GM12864 (cell line): ENCODE measurements at regions not wholly inside any gene's neighbourhood (a gene's known extent, or its start where the extent isn't known, plus 50 kb on each side); places are given as distances from the start of the nearest gene placed in this dataset.

ENCODE experiments used
- DNase-seq: peaks from one replicate; pipeline ENCODE4 v3.0.0-alpha.2; 2011; ENCODE audit warnings: low read depth
- H3K4me3 ChIP-seq: 2 replicates; pipeline ENCODE4 v1.5.1; 2011; ENCODE audit warnings: mild to moderate bottlenecking, low read depth, low read length, control low read depth
- CTCF ChIP-seq: IDR thresholded peaks from 2 replicates; pipeline ENCODE4 v1.5.1; 2011; ENCODE audit warnings: low read depth, mild to moderate bottlenecking, moderate library complexity, low read length, control low read depth, inconsistent platforms; ENCODE audit errors: missing control alignments

- no peak overlapping the region for H3K4me3 ChIP-seq
- no peak for TF ChIP-seq CTCF
- no peak for DNase-seq
These were observed 441.2 kb downstream of the CENPC start for GRCh38 chr4:67104145-67104544.

- H3K4me3 ChIP-seq: no peak overlapping the region
- no peak for DNase-seq
- TF ChIP-seq CTCF: no peak
These were observed 442.1 kb downstream of the CENPC start for GRCh38 chr4:67103001-67103747.

- no peak overlapping the region for H3K4me3 ChIP-seq
- no peak for DNase-seq
- no peak for TF ChIP-seq CTCF
These were observed 443.7 kb downstream of the CENPC start for GRCh38 chr4:67101612-67102011.

- no peak for TF ChIP-seq CTCF
- no peak for DNase-seq
These were observed 453.0 kb downstream of the CENPC start for GRCh38 chr4:67092351-67092750.

GRCh38 chr4:67091673-67092072, 453.6 kb downstream of the CENPC start:
- H3K4me3 ChIP-seq: no peak overlapping the region
- DNase-seq: no peak
- no peak for TF ChIP-seq CTCF

More at GRCh38 chr4:67092351-67092750, 453.0 kb downstream of the CENPC start:
- no peak overlapping the region for H3K4me3 ChIP-seq

- H3K4me3 ChIP-seq: no peak overlapping the region
- peak; percentile 69 for TF ChIP-seq CTCF
- DNase-seq: peak; percentile 21
These were observed 457.4 kb downstream of the CENPC start for GRCh38 chr4:67087897-67088296.

- DNase-seq: no peak
- no peak for TF ChIP-seq CTCF
- no peak overlapping the region for H3K4me3 ChIP-seq
These were observed 460.5 kb downstream of the CENPC start for GRCh38 chr4:67084783-67085182.
